ENCODE measurements at regions not wholly inside any gene's neighbourhood (a gene's known extent, or its start where the extent isn't known, plus 50 kb on each side); places are given as distances from the start of the nearest gene placed in this dataset.

DNA sequence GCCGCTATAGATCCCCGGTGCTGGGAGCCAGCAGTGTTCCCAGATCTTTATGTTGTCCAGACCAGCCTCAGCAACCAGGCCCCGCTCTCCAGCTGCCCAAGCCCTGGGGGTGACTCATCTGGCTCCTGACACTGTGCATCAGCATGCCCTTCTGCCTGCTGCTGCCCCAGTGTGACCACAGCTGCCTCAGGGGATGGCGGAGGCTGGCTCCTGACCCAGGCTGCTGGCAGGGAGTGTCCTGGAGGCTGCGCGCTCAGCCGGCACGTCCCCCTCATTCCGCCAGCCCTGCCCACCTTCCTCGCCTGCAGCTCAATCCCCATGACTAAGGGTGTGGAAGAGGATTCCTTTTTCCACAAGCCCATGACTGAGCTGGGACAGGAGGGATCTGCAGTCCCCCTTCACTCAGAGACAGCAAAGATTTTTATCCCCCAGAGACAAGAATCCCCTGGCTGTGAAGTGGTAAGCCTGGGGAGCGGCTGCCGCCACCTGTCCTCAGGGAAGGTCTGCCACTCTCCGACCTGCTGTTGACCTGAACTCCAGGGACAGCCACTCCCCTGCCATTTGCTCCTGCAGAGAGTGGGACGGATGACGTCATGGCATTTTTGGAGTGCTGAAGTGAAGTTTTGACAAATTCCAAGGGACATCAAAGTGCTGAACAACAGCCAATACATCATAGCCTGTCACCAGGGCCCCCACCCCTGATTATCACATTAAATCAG lies 182.8 kb upstream of the BMPER start:
- ATAC-seq (no peak), DNase-seq (ENCODE audit: missing footprints) (no peak)
- intact Hi-C loops (cut with DNase I) = no loop called here

GRCh38 chr7:33724201-33724600 lies 181.1 kb upstream of the BMPER start:
- ATAC-seq (no peak), DNase-seq (ENCODE audit: missing footprints) (no peak)
- intact Hi-C loops (cut with DNase I) = no loop called here

GRCh38 chr7:33725111-33726025 lies 180.0 kb upstream of the BMPER start:
- no peak for ATAC-seq
- intact Hi-C loops (cut with DNase I) = no loop called here
- DNase-seq (ENCODE audit: missing footprints) = no peak

DNA sequence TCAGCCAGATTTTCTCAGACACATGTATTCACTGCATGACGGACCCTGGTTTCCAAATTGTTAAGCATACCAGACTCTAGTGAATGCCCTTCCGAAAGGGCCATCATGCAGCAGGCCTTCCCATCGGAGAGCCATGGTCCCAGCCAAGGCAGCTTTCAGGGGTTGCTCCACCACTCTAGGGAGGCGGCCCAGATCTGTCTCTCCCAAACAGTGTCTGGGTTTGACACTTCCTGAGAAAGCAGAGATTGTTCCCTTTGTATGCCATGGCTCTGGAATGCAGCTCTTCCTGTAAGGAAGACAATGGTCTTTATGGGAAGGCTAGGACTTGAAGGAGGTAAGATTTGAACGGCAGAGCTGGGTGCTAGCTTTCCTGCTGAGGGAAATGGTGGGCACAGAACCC lies 178.8 kb upstream of the BMPER start:
- ATAC-seq (no peak), DNase-seq (ENCODE audit: missing footprints) (no peak)
- intact Hi-C loops (cut with DNase I) = no loop called here

- no peak for DNase-seq (ENCODE audit: missing footprints)
- ATAC-seq = no peak
- intact Hi-C loops (cut with DNase I) = no loop called here
Measured at GRCh38 chr7:33727315-33727714, 178.0 kb upstream of the BMPER start.

- no peak for ATAC-seq
- intact Hi-C loops (cut with DNase I) = no loop called here
- no peak for DNase-seq (ENCODE audit: missing footprints)
Measured at GRCh38 chr7:33728873-33729551, 176.3 kb upstream of the BMPER start.

DNA sequence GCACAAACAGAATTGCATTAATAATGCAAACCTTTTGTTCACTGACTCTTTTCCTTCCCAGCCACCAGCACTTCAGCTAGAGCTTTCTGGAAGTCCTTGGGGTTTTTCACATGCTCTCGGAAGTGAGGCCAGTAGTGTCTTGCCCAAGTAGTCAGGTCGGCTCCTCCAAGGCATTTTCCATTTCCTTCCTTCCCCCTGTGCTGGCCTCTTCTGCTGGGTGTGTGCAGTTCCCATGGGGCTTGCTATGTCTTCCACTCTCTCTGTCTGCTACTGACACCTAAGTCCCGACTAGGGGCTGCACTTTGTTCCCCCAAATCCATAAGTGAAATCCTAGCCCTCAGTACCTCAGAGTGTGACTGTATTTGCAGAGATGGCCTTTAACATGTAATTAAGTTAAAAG lies 175.6 kb upstream of the BMPER start:
- intact Hi-C loops (cut with DNase I) = no loop called here

DNA sequence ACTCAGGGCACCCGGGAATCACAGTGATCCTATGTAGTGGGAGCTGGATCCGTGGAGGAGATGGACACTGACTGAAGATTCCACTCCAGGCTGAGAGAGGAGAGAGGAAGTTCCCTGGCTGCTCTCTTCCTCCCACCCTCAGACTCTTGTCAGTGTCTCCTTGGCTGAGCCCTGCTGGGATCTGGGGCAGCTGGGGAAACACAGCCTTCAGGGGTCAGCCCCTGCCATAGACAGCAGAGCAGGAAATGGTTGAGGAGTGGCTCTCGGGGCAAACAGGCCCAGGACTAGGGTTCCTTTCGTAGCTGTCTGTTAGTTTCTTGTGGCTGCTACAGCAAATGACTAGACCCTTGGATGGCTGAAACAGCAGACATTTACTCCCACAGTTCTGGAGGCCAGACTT lies 174.4 kb upstream of the BMPER start:
- DNase-seq (ENCODE audit: missing footprints) (no peak), ATAC-seq (no peak)
- intact Hi-C loops (cut with DNase I) = no loop called here

More for the DNA sequence above, 175.6 kb upstream of the BMPER start:
- DNase-seq (ENCODE audit: missing footprints) (no peak), ATAC-seq (no peak)

DNA sequence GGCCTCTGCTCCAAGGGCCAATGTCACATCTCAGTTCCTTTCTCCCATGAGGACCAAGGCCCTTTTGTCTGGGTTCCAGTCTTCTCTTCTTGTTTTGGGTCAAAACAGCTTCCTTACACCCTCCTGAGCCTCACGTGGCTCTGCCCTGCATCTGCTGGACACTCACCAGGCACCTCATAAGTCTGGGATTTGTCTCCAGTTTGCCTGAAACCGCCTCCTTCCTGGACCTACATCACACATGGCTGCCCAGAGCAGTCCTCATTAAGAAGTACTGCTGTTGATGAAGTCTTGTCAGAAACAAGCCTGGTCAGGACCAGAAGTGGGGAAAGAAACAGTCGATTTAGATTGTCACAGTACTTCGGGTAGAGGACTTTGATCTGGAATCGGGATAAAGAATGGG lies 173.4 kb upstream of the BMPER start:
- DNase-seq (ENCODE audit: missing footprints) = no peak
- intact Hi-C loops (cut with DNase I) = no loop called here
- no peak for ATAC-seq

- DNase-seq (ENCODE audit: missing footprints) = no peak
- no peak for ATAC-seq
- intact Hi-C loops (cut with DNase I) = no loop called here
Measured at GRCh38 chr7:33732462-33732861, 172.9 kb upstream of the BMPER start.

DNA sequence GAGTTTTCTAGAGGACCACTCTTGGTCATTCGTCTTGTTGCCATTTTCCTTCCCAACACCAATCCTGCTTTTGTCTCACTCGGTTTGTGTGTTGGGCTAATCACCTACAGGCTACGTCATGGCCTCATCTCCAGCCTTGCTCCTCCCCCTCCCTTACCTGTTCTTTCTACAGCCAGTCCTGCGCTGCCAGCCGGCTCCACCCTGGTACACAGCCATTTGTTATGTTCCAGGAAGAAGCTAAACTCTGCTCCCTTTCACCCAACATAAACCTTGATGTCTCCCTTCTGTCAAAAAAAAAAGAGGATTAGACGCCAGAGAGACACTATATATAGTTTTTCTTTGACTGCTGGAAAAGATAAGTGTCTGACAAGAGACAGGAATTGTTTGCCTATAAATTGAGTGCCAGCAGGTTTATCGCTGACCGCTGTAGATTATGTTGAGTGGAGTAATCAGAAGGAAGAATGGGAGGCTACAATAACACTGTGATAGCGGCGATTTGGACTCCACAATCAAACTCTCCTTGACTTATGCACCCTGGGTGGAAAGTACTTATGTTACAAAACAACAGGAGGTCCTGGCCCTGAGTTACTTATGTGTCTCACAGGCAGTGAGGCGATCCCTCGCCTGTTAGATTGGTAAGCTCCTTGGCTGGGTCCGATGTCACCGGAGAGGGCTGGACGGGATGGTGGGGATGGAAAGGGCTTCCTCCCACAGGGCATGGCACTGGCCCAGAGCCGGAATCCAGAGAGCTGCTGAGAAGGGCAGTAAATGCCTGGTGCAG lies 171.3 kb upstream of the BMPER start:
- intact Hi-C loops (cut with DNase I) = no loop called here
- ATAC-seq (peak; percentile 43), DNase-seq (ENCODE audit: missing footprints) (no peak)

DNA sequence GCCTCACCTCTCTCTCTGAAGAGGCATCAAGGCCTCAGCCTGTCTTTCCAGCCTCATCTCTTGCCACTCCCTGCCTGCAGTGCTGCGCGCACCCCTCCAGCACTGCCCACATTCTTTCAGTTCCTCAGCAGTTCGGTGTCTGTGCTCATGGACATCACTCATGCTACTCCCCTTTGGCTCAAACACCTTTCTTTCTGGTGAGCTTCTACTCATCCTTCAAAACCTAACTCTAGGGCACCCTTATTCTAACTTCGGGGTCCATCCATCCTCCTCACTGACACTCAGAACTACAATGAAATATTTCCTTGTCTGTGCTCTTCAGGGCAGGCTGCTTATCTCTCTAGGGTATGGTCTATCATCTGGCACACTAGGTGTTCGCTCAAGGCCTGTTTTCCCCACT lies 169.9 kb upstream of the BMPER start:
- intact Hi-C loops (cut with DNase I) = no loop called here
- no peak for DNase-seq (ENCODE audit: missing footprints)
- ATAC-seq = no peak

DNA sequence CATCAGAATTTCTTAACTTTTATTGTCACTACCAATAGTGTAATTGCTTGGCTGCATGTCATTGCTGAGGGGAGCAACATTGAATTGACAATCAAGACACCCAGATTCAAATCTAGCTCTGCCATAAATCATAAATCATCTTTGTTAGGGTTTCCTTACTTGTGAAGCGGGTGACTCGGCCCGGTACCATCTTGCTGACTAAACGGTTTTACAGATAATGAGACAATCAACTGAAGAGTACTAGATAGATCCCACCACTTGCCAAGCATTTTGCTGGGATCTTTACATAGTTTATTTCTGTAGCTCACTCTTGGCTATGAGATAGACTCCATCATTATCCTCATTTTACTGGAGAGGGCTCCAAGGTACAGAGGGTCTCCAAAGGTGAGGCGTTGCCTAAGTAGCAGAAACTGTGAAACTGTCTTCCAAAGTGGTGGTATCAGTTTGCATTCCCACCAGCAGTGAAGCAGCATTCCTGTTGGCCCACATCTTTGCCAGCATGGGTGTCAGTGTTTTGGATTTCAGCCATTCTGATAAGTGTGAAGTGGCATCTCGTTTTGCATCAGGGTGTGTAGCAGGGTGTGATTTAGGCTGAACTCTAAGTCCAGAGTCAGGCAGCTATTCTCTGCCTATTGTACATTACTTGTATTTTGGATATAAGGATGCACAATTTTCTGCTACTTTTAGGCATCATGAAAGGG lies 168.7 kb upstream of the BMPER start:
- no peak for DNase-seq (ENCODE audit: missing footprints)
- intact Hi-C loops (cut with DNase I) = no loop called here
- no peak for ATAC-seq

DNA sequence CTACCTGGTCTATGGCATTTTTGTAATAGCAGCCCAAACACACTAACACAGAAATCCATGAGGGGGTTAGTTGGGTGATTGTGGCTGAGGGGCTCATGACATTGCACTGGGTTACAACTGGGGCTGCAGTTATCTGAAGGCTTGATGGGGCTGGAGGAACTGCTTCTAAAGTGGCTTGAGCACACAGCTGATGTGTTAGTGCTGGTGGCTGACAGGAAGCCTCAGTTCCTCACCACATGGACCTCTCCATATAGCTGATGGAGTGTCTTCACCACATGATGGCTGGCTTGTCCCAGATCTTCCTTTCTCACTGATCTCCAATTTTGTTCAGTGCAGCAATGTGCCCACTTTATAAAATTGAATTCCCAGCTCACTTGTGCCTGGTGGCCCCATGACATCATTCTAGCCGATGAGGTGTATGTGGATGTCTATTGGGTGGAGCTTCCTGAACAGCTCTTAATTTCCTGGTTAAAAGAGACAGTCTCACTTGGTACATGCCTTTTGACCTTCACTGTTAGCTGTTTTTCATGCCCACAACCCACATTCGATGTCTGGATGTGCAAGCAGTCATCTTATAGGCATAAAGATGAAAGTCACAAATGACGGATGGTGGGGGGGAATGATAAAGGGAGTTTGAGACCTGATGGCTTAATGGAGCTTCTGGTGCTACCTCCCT lies 166.9 kb upstream of the BMPER start:
- intact Hi-C loops (cut with DNase I) = no loop called here
- no peak for ATAC-seq

DNA sequence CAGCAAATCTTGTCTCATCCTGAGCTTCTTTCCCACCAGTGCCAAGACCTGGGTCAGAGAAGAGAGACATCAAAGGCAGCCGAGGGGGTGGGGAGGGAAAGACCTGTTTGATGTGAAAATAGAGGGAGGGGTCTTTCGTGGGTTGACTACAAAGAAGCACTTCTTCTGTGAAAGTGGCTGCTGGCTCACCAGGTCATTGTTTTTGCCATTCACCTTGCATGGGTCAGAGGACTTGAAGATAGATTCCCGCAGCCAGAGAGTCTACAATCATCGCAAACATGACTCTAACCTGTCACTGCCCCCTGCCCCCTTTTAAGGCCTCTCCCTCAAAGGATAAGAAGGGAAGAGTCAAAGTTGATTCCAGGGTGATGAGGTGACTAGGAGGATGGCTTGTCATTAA lies 166.1 kb upstream of the BMPER start:
- intact Hi-C loops (cut with DNase I) = no loop called here
- no peak for ATAC-seq

More for the DNA sequence above, 166.9 kb upstream of the BMPER start:
- no peak for DNase-seq (ENCODE audit: missing footprints)

GRCh38 chr7:33742521-33742920 lies 162.8 kb upstream of the BMPER start:
- intact Hi-C loops (cut with DNase I) = no loop called here
- no peak for DNase-seq (ENCODE audit: missing footprints)
- no peak for ATAC-seq

More for the DNA sequence above, 166.1 kb upstream of the BMPER start:
- no peak for DNase-seq (ENCODE audit: missing footprints)

DNA sequence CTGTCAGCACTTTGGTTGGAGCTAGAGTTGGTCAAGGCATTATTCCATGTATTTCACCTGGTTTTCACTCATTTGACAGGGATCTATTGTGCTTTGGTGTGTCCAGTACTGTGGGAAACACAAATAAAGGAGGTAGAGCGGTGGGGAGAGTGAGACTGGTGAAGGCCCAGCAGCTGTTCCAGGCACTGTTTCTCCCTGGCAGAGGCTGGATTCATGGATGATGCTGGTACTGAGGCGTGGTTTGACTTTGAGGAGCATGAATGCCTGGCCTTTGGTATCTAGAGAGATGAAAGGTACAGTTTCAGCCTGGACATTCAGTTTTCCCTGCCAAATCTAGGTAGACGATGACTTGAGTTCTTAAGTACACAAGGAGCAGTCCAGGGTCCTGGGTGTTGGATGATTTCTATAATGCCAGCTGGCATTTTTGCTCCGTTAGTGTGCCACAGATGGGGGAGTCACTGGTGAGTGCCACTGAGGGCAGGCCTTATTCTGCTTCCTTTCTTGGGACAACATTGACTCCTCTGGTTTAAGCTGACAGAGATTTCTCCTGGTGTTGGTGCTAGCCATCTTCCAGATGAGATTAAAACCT lies 162.2 kb upstream of the BMPER start:
- intact Hi-C loops (cut with DNase I) = no loop called here
- ATAC-seq (no peak), DNase-seq (ENCODE audit: missing footprints) (no peak)

All from Right ventricle myocardium inferior (tissue), 1 donor.